ENCODE measurements at regions not wholly inside any gene's neighbourhood (a gene's known extent, or its start where the extent isn't known, plus 50 kb on each side); places are given as distances from the start of the nearest gene placed in this dataset.

DNA sequence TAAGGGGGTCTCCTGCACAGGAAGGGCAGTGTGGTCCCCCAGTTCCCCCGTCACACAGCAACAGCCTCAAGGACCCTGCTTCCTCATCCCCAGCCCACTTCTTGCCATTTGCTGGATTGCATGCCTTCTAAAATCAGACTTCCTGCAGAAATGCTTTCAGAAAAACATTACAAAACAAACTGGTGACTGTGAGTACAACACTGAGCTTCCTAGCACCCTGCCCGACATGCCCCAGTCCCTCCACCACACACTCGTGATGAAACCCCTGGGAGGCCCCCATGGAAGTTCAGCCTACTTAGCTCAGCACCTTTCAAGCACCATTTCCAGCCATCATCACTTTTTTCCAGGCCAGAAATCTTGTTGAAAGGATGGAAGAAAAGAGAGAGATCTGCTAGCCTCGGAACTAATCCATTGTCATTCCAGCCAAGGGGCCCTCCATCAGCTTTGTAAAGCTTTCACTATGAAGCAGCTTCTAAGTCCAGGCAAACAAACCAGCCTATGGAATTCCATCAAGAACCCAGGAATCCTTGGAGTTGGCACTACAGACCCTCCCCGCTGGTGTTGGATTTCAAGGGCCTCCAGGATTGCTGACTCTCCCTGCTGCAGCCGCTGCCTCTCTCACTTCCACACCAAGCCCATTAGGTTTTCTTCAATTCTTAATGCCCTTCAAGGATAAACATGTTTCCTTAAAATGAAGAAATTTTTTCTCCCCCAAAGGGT lies 114.6 kb downstream of the C5orf15 start:
- H4K20me1 ChIP-seq (ENCODE audit: control insufficient read depth, insufficient read depth, insufficient read length): no peaks in the 10 kb centered on the region
- no peak overlapping the region for H3K9ac ChIP-seq (ENCODE audit: extremely low read depth, insufficient read length, low read length)
- no peaks in the 10 kb centered on the region for H3K23me2 ChIP-seq (ENCODE audit: insufficient read length, low read depth, low read length, poor library complexity, severe bottlenecking)
- Mint-ChIP-seq H3K4me1 (peaks cover 11 to 19% of the 10 kb centered on the region in 2 experiments), H3K4me3 (no peak overlapping the region), H3K27ac (no peak overlapping the region), H3K9me3 (peaks cover 19 to 21% of the 10 kb centered on the region in 2 experiments), H3K27me3 (ENCODE audit: low read depth) (peaks cover 12% of the 10 kb centered on the region), H3K36me3 (ENCODE audit: insufficient read depth in 1 of 3, low read depth in 3 of 3) (peaks cover 0 to 7% (median 4%) of the 10 kb centered on the region in 3 experiments; a peak in 4 of 7 replicates)
- no peak overlapping the region for H3K4me2 ChIP-seq (ENCODE audit: insufficient read depth, insufficient read length, low read length)
- H2BK12ac ChIP-seq (ENCODE audit: insufficient read length, low read depth, low read length): no peak overlapping the region
- H3K56ac ChIP-seq (ENCODE audit: insufficient read length, low read depth, low read length): no peak overlapping the region
- H2AFZ ChIP-seq (ENCODE audit: low read length): no peak overlapping the region
- H4K5ac ChIP-seq (ENCODE audit: insufficient read length, low read depth, low read length): no peak overlapping the region
- H3K27ac ChIP-seq (ENCODE audit: insufficient read length, low read depth, low read length): no peak overlapping the region
- no peak overlapping the region for H2BK120ac ChIP-seq (ENCODE audit: low read depth, low read length, poor library complexity, severe bottlenecking)
- H3K4ac ChIP-seq (ENCODE audit: low read depth, low read length): no peak overlapping the region
- DNase-seq: peak; percentile 22
- H2AK5ac ChIP-seq (ENCODE audit: insufficient read length, low read length): no peak overlapping the region
- no peaks in the 10 kb centered on the region for H3K79me2 ChIP-seq (ENCODE audit: insufficient read depth, low read length)
- no peak overlapping the region for H3T11ph ChIP-seq (ENCODE audit: low read length)
- H3K23ac ChIP-seq (ENCODE audit: insufficient read length, low read depth, low read length): no peak overlapping the region
- H3K9me3 ChIP-seq (ENCODE audit: control insufficient read depth, low read depth, low read length): peaks cover 4% of the 10 kb centered on the region
- no peak overlapping the region for H4K8ac ChIP-seq (replicated peaks; ENCODE audit: insufficient read length, low read depth, low read length)
- no peaks in the 10 kb centered on the region; the same call in 1 of the 2 replicates for H3K4me1 ChIP-seq (ENCODE audit: insufficient read depth, low read length)
- H2BK5ac ChIP-seq (ENCODE audit: insufficient read length, low read length): no peak overlapping the region
- no peak overlapping the region for H2BK15ac ChIP-seq (ENCODE audit: low read depth, low read length)
- no peak overlapping the region for H4K91ac ChIP-seq (ENCODE audit: insufficient read length, low read depth, low read length)
- no peak overlapping the region for H3K14ac ChIP-seq (ENCODE audit: insufficient read depth, low read length)
- no peaks in the 10 kb centered on the region for H3K79me1 ChIP-seq (ENCODE audit: insufficient read depth, low read depth, low read length, poor library complexity, severe bottlenecking)
- no peak overlapping the region for H3K18ac ChIP-seq (ENCODE audit: insufficient read length, low read depth, low read length)
- WGBS (ENCODE audit: extremely low coverage, insufficient read length, low lambda C conversion rate): no CpG with 5 or more reads among the region's 6 CpGs
- no peak overlapping the region for H2BK20ac ChIP-seq (ENCODE audit: low read depth, low read length, poor library complexity, severe bottlenecking)
- H3K27me3 ChIP-seq (ENCODE audit: insufficient read depth, low read length): no peaks in the 10 kb centered on the region
- no peak for TF ChIP-seq CTCF (conservative IDR thresholded peaks at IDR 0.05)
